NCI-H2029 (cell line): ENCODE measurements at regions not wholly inside any gene's neighbourhood (a gene's known extent, or its start where the extent isn't known, plus 50 kb on each side); places are given as distances from the start of the nearest gene placed in this dataset.
"Not testable (repeated sequence)": the region's sequence is repeated elsewhere in the genome, so short reads cannot be mapped to it uniquely, and the experiment has no call there.

Source experiments
- DNase-seq: peaks from one replicate; lab custom pipeline; 2025; lab: John Stamatoyannopoulos, UW

DNA sequence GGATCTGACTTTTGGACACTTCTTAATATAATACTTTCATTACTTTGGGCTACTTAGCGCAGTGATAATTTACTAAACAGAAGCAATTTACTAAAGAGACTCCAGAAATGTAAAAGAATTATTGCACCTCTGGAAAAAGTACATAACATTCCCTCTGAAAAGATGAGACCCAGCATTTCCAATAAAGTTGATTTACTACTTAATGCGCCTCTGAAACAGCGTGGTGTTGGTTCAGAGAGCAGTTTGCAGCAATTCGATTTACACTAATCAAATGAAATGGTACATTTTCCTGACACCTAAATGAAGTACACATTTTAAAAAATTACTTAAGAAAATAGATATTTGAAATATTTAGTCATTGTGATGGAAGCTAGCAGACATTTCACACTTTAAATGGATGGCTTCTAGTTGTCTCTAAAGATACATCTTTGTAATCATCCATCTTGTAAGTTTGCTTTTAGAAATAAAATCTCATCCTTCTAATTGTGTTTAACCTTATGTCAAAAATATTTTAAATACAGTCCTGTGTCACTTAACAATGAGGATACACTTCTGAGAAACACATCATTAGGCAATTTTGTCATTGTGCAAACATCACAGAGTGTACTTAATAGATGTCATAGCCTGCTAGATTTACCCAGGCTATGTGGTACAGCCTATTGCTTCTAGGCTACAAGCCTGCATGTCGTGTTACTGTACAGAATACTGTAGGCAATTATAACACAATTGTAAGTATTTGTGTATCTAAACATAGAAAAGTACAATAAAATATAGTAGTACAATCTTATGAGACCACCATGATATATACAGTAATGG, 284.6 kb upstream of the UBE2E3 start:
- DNase-seq: peak; percentile 9

DNA sequence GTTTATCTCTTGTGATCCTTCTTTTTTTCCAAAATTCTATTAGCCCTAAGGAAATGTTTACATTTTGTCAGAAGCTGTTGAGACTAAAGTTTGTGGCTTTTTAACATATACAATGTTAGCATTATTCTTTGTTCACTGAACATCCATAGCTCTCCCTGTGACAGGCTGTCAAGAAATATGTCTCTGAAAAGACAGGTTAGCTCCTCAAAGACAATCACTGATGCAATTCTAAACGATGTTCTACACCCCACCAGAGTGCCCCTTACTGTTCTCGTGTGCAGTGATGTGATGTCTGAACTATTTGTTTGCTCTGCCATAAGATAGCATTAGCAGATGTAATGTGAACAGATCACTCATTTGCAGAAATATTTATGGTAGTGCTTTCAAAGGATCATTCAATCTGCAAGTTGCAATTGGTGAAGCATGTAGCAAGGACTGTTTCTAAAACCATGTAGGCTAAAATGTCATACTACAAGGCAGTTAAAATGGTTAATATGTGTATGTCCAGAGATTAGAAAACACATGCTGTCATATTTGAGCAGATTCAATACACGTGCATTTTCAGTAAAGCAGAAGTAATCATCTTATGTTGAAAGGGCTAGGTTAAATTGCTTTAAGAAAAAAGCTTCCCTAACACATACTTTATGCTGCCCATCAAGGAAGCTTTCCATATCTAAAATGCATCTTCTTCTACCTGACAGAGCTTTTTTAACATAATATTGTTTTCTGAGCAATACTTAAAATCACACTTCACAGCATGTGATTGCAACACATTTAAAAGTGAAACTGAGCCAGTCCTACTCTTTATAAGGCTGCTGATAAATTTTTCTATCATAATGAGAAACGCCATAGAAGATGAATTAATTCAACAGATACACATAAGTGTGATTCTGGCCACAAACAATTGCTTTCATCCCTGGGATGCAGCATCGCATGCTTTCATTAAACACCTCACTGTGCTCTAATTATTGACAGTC, 285.7 kb upstream of the UBE2E3 start:
- no peak for DNase-seq

DNA sequence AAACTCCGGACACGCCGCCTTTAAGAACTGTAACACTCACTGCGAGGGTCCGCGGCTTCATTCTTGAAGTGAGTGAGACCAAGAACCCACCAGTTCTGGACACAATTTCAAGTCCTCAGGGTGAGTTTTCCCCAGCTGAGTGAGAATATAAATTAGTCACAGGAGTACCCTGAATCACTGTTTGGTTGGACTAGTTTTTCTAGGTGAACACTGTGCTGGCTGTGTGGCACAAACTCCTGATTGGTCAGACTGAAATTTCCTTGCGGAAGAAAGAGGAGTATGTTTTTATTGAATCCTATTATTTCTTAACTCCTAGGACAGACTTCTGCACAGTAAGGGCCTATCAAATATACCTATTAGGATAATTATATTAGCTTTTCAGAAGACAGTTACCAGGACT, 288.1 kb upstream of the UBE2E3 start:
- no peak for DNase-seq

DNA sequence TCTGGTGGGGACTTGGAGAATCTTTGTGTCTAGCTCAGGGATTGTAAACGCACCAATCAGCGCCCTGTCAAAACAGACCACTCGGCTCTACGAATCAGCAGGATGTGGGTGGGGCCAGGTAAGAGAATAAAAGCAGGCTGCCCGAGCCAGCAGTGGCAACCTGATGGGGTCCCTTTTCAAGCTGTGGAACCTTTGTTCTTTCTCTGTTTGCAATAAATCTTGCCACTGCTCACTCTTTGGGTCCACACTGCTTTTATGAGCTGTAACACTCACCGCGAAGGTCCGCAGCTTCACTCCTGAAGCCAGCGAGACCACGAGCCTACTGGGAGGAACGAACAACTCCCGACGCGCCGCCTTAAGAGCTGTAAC, 288.6 kb upstream of the UBE2E3 start:
- DNase-seq: not testable (repeated sequence)

DNA sequence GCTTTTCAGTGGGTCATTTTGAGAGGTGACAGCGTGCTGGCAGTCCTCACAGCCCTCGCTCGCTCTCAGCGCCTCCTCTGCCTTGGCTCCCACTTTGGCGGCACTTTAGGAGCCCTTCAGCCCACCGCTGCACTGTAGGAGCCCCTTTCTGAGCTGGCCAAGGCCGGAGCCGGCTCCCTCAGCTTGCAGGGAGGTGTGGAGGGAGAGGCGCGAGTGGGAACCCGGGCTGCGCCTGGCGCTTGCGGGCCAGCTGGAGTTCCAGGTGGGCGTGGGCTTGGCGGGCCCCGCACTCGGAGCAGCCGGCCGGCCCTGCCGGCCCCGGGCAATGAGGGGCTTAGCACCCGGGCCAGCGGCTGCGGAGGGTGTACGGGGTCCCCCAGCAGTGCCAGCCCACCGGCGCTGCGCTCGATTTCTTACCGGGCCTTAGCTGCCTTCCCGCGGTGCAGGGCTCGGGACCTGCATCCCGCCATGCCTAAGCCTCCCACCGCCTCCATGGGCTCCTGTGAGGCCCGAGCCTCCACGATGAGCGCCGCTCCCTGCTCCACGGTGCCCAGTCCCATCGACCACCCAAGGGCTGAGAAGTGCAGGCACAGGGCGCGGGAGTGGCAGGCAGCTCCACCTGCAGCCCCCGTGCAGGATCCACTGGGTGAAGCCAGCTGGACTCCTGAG, 289.1 kb upstream of the UBE2E3 start:
- DNase-seq: not testable (repeated sequence)

DNA sequence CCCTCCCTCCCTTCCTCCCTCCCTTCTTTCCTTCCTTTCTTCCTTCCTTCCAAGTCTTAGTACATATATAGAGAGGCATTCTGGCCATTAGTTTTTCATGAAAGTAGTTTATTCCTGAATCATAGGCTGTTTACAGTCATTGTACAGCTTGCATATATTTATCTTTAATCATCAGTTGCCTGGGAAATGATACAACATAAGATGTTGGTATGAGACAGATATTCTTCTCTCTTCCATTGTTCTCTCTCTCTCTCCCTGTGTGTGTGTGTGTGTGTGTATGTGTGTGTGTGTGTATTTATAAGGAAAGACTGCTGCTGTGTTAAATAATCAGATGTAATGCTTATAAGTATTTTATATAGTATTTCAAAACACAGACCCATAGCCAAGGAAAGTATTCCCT, 289.8 kb upstream of the UBE2E3 start:
- DNase-seq: no peak

DNA sequence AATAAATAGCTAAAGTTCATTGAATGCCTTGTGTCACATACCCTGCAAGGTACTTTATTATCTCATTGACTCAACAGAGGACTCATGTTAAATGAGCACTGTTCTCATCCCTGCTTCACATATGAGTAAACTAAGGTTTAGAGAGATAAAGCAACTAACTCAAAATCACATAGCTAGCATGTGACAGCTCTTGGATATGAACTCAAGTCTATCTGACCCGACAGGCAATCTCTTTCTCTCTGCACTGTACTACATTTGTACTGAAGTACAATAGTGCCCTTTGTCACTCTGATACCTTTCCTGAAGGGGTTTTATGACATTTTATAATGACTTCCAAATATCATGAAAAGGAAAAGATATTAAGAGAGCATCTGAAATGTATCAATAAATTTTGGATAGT, 297.5 kb upstream of the UBE2E3 start:
- DNase-seq: no peak

DNA sequence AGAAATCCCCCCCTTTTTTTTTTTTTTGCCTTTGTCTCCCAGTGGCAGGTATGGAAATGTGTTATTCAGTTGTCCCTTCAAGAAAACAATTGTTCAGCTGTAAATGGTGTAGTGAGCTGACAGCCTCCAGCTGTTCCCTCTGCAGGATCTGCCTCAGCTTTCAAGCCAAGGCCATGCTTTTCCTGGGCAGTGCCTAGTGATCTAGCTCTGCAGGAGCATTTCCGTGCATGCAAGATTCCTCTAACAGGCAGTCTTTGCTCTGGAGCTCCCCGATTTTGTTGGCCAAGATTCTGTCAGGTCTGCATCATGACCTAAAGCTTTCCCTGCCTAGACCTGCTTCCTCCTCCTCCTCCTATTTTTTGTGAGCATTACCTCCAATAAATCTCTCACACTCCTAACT, 300.7 kb upstream of the UBE2E3 start:
- DNase-seq: no peak

DNA sequence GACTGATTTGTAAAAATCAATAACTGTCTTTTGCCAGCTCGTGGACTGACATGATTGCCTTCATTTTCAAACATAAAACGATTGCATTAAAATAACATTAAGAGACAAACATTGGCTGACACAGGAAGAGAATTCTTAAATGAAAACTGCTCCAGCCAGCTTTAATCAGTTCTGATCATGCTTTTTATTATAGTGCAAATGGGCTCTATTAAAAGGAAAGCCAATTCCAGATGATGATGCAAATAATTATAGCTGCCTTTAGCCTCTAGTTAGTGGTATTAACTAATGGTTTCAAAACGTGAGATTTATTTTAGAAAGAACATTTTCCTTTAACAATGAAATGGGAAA, 301.8 kb upstream of the UBE2E3 start:
- DNase-seq: no peak

DNA sequence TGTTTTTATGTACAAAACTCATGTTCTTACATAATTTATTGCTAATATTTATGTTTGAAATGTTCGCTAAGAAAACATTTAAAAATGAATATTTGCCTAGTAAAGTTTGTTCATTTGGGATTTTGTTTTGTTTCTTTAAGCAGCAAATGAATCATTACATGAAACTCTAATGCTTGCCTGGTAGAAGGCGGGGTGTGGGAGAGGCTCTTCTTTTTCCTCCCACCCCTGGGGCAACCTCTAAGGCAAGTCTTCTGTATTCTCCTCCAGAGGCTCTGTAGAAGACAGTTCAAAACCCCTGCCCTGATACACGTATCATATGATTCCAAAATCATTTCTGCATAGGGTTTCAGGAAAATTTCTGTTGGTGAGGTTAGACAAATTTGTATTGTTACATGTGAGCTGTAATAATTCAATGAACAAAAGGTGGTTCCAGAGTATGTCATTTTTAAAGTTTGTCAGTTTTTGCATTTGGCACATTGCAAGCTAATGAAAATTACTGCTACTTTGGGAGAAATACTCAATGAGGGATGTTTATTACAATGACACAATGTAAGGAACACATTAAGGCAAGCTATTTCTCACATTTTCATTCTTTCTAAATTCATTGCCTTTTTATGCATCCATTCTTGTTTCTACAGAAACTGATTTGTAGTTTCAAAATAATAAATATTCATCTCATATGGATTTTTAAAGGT, 302.3 kb upstream of the UBE2E3 start:
- DNase-seq: no peak

DNA sequence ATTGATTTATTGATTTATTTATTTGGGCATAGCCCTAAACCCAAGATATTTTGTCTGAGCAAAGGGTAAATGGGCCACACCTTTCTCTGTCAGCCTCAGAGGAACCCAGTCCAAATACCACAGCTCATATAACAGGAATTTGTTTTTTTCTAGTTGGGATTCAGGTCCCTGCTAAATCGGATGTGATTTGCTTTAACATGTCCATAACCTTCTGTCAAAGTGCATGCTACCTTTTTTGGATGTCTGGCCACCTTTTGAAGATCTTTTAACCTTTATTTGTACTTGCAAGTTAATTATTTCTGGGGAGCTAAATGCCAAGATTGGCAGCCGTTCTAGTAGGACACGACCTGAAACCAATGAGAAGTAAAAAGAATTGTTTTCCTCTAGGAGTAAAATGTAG, 303.2 kb upstream of the UBE2E3 start:
- no peak for DNase-seq

DNA sequence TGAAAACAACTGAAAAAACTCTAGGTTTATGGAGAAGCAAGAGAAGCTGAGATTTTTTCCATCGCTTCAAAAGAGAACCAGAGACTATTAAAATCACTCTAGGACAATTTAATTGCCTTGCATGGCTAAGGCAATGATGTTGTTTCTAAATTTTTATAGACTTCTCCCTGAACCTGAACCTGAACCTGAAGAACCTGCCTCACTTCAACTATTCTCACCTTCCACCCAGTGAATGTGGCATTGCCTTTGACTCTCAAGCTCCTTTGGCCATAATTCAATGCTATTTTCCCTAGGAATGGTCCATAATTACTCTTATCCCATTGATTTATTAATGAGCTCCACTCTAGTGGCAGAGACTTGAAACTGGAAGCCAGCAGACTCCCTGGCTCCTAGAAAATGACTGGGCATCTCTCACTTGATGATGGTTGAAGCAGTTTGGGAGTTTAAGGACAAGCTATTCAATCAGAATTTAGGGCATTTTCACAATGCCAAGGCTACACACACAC, 303.8 kb upstream of the UBE2E3 start:
- DNase-seq: no peak

DNA sequence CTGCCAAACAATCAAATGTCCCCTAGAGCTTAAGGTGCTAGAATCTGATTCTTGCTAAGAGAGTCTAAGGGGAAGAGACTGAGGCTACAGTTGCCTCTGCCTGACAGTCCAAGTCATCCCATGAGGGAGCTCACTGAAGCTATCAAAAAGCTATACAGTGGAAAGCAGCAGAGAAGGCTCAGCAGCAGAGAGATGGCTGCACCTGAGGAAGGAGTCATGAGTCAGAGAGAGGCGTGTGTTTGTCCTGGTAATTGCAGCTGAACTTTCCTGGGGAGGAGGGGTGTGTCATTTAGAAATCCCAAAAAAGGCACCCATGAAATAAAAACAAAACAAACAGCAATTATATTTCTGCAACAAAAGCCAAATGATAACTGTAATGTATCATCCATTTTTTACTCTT, 305.2 kb upstream of the UBE2E3 start:
- no peak for DNase-seq

DNA sequence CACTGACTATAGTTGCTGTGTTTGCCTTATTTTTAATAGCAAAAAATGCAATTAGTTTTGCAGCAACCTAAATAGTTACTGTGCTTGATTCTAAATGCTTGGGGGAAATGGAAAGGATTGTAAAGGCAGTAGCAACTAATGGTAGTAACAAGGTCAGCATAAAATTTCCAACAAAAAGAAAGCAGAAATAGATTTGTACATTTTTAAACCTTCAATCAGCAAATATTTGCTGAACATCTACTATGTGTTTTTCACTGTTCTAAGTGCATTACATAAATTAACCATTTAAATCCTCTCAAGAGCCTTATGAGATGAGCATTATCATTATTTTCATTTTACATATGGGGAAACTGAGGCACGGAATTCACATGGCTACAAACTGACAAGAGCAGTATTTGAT, 308.0 kb upstream of the UBE2E3 start:
- no peak for DNase-seq

DNA sequence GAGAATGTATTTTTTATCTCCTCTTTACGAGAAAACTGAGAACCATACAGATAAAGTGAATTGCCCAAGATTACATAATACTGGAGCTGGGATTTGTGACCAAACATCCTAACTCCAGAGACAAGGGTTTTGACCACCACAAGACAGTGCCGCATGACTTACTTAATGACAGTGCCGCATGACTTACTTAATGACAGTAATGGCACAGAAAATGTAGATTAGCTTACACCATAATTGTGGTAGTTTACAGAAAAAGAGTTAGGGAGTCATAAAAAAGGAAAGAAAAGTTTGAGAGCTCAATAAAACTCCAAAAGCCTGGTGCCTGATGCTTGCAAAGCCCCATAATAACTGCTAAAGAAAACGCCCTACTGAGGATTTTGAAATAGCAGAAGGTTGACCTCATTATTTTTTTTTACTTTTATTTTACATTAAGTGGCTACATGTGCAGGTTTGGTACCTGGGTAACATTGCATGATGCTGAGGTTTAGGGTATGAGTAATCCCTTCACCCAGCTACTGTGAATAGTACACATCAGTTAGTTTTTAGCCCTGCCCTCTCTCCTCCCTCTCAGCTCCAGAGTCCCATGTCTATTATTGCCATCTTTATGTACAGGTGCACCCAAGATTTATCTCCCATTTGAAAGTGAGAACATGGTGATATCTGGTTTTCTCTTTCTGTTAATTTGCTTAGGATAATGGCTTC, 310.0 kb upstream of the UBE2E3 start:
- DNase-seq: no peak

DNA sequence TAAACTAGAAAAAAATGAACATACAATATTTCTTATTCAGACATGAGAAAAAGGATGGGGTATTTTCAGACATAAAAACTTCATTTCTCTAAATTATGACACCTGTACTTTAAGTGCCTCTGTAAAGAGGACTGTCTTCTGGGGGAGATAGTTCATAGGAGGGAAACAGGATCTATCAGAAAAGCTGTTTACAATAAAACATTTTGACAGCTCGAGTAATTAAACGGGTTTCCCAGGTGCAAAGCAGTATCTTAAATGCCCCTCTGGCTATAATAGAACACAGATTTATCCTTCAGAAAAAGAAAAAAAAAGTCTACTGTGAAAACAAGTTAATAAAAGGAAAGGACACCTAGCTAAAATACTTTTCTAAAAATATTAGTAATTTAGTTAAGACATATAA, 311.4 kb upstream of the UBE2E3 start:
- no peak for DNase-seq

DNA sequence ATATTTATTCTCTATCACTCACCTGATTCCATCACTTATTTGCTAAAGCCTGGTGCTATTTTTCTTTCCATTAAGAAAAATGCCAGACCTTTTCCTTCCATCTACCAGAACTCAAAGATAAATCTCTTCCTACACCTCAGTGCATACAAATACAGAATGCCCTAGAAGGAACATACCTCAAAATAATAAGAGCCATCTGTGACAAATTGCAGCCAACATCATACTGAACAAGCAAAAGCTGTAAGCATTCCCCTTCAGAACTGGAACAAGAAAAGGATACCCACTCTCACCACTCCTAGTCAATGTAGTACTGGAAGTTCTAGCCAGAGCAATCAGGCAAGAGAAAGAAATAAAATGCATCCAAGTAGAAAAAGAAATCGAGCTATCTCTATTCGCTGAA, 315.9 kb upstream of the UBE2E3 start:
- DNase-seq: no peak

DNA sequence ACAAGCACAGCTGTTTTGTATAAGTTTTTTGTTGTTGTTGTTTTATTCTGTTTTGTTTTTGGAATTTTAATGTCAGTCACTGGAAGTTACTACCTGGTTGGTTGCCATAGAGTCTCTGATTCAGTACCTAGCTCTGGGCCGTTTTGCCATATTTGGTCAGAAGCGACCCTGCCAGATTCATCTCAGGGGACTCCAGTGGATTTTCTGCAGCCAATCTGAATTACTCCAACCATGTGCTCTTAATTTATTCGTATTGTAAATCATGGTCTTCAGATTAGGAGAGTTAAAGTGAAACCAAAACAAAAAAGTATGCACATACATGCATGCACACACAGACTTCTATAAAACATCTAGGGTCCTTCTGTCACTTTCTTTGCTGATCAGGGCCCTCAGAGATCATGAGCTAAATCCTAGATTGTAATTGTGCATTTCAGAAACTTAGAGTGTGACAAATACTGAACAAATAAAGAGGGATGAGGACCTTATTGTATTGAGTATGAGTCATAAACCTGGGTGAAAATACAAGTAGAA, 317.4 kb upstream of the UBE2E3 start:
- no peak for DNase-seq

DNA sequence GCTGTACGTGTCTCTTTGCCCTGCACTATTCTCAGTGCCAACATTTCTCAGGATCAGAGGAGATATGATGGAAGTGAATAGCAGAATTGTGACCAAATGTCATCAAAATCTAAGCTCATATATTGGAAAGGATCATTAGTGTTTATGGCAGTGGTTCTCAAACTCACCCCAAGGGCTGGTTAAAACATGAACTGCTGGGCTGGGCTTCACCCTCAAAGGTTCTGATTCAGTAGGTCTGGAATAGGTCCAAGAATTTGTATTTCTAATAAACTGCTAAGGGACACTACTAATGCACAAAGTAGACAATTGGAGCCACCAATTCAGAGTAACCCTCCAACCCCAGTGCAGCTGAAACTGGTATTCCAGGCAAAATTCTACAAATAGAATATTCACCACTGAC, 317.9 kb upstream of the UBE2E3 start:
- DNase-seq: no peak

DNA sequence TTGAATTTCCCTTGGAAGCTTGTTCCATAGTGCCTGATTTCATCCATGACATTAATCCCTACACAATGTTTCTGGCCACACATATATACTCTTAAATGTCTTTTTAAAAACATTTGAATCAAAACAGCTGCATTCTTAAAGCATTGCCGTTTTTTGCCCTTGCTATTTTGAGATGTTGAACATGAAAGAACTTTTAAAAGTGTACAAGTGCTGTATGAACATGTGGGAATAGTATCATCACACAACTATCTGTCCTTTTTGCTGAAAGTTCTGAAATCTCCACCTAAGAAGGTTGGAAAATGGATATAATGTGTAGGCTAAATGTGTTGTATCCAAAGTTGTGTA, 318.7 kb upstream of the UBE2E3 start:
- no peak for DNase-seq
